HepG2 (cell line): ENCODE measurements at regions not wholly inside any gene's neighbourhood (a gene's known extent, or its start where the extent isn't known, plus 50 kb on each side); places are given as distances from the start of the nearest gene placed in this dataset.

Source experiments
- ATAC-seq: fragments of 200-7000 bp; cut with Tn5 transposase; 3 replicates; pipeline ENCODE4 v1.9.1; 2020; ENCODE audit warnings: mild to moderate bottlenecking, moderate library complexity
- BruUV-seq: library from RNA; stranded (reverse); fragments of 400-500 nt; replicated peaks from 2 replicates; lab custom pipeline; 2021; lab: Mats Ljungman, UMichigan
- CTCF ChIA-PET: fragments of 300-600 bp; formaldehyde crosslinking; extraction: SDS; loops from one replicate; lab custom pipeline; 2021; ENCODE audit warnings: low total read pairs, inconsistent platforms, low intra/inter-chr PET ratio; lab: Yijun Ruan, JAX
- POLR2A ChIA-PET: fragments of 350-600 bp; sonication (Branson Sonifier 250); formaldehyde crosslinking; loops from one replicate; lab custom pipeline; 2020; ENCODE audit warnings: antibody characterized with exemption, inconsistent platforms; lab: Yijun Ruan, JAX
- DNase-seq: peaks from one replicate; pipeline ENCODE4 v3.0.0-alpha.2; 2015; ENCODE audit warnings: low spot score
- FAIRE-seq: peaks from 3 replicates; lab custom pipeline; 2011; peaks lifted over from hg19 to GRCh38; lab: Jason Lieb, UNC
- H2AFZ ChIP-seq: one replicate; pipeline ENCODE4 v1.6.1; 2011; ENCODE audit warnings: low read length, inconsistent platforms
- H3K27ac ChIP-seq: fragments of 300-600 bp; 3 replicates; pipeline ENCODE4 v1.8.0; 2011; ENCODE audit warnings: mixed run types, mild to moderate bottlenecking, mixed read lengths, low read length, inconsistent platforms; ENCODE audit not compliant: insufficient read depth; ENCODE audit errors: extremely low read length
- H3K27me3 ChIP-seq, 2 experiments: fragments of 200-600 bp in 1 of 2; 2 replicates in 1 of 2; 3 replicates in 1 of 2; pipeline versions ENCODE4 v1.6.0 to v1.8.0; 2011; ENCODE audit warnings: low read length in 2 of 2, mild to moderate bottlenecking in 2 of 2, moderate library complexity in 2 of 2, inconsistent platforms in 1 of 2; ENCODE audit not compliant: insufficient read depth in 2 of 2, control insufficient read depth in 1 of 2
- H3K36me3 ChIP-seq, 2 experiments: fragments of 200-600 bp in 1 of 2; replicated peaks in 1 of 2; 2 replicates in 1 of 2; 3 replicates in 1 of 2; pipeline versions ENCODE4 v1.5.1 to v1.8.0; 2011; ENCODE audit warnings: low read length in 2 of 2, inconsistent platforms in 1 of 2; ENCODE audit not compliant: insufficient read depth in 2 of 2, control insufficient read depth in 1 of 2
- H3K4me1 ChIP-seq: 2 replicates; pipeline ENCODE4 v1.5.1; 2012; ENCODE audit warnings: low read length, inconsistent platforms; ENCODE audit not compliant: insufficient read depth
- H3K4me2 ChIP-seq: 2 replicates; pipeline ENCODE4 v1.6.0; 2011; ENCODE audit warnings: low read depth, low read length, inconsistent platforms
- H3K4me3 ChIP-seq, 3 experiments: fragments of 200-600 bp in 1 of 3; sonication (generic), shearing (Covaris generic) in 1 of 3; replicated peaks in 1 of 3; 2 replicates each; pipeline ENCODE4 v1.5.1; 2011 to 2016; ENCODE audit warnings: low read length in 3 of 3, inconsistent platforms in 2 of 3, low read depth in 2 of 3, mild to moderate bottlenecking in 2 of 3, control low read depth in 1 of 3, mixed read lengths in 1 of 3; ENCODE audit not compliant: insufficient read depth in 1 of 3
- H3K79me2 ChIP-seq: one replicate; pipeline ENCODE4 v1.6.1; 2011; ENCODE audit warnings: low read length, inconsistent platforms; ENCODE audit not compliant: insufficient read depth
- H3K9ac ChIP-seq: 2 replicates; pipeline ENCODE4 v1.6.0; 2011; ENCODE audit warnings: mild to moderate bottlenecking, low read depth, low read length, inconsistent platforms; ENCODE audit not compliant: insufficient read depth
- H3K9me3 ChIP-seq: 2 replicates; pipeline ENCODE4 v1.5.1; 2012; ENCODE audit warnings: mild to moderate bottlenecking, low read length
- H4K20me1 ChIP-seq: 2 replicates; pipeline ENCODE4 v1.6.0; 2011; ENCODE audit warnings: inconsistent platforms, mild to moderate bottlenecking, low read length, moderate library complexity; ENCODE audit not compliant: insufficient read depth
- ATF7 ChIP-seq, 2 experiments: fragments of 450-650 bp in 1 of 2; sonication (generic) in 1 of 2; formaldehyde crosslinking in 1 of 2; IDR thresholded peaks; 2 replicates each; pipeline versions ENCODE4 v1.4.0 to v1.6.1; 2016 to 2020; ENCODE audit warnings: antibody characterized with exemption in 1 of 2, mild to moderate bottlenecking in 1 of 2, missing genetic modification reagents in 1 of 2
- BHLHE40 ChIP-seq: IDR thresholded peaks from 2 replicates; pipeline ENCODE4 v1.6.1; 2011; ENCODE audit warnings: low read length, improper control_type of control experiment
- FOSL2 ChIP-seq: sonication (generic); formaldehyde crosslinking; IDR thresholded peaks from 2 replicates; pipeline ENCODE4 v1.4.0; 2020; ENCODE audit warnings: missing genetic modification reagents
- SRY ChIP-seq: sonication (generic); formaldehyde crosslinking; IDR thresholded peaks from 2 replicates; pipeline ENCODE4 v1.8.0; 2022; ENCODE audit warnings: mild to moderate bottlenecking, missing genetic modification reagents
- XRCC5 ChIP-seq: fragments of 200-400 bp; formaldehyde crosslinking; optimal IDR thresholded peaks from 2 replicates; pipeline ENCODE3; 2017; ENCODE audit warnings: mild to moderate bottlenecking, low read length
- ZBTB42 ChIP-seq: sonication (generic); formaldehyde crosslinking; IDR thresholded peaks from 2 replicates; pipeline ENCODE4 v1.5.0; 2020; ENCODE audit warnings: mild to moderate bottlenecking, missing genetic modification reagents
- ZFP36L1 ChIP-seq: sonication (generic); formaldehyde crosslinking; IDR thresholded peaks from 2 replicates; pipeline ENCODE4 v1.8.0; 2022; ENCODE audit warnings: mild to moderate bottlenecking, missing genetic modification reagents, moderate library complexity
- ZNF12 ChIP-seq: sonication (generic); formaldehyde crosslinking; IDR thresholded peaks from 2 replicates; pipeline ENCODE4 v1.5.0; 2020; ENCODE audit warnings: missing genetic modification reagents
- WGBS: methylation state at CpG from one replicate; pipeline ENCODE4 v1.1.6; 2017; ENCODE audit warnings: low lambda C conversion rate; 5-methylcytosine and 5-hydroxymethylcytosine counted together
- in situ Hi-C: cut with HindIII; loops from 2 replicates; pipeline ENCODE4 v1.10.0; 2017; ENCODE audit warnings: low pct_unique_long_range_greater_than_20kb; ENCODE audit not compliant: extremely low pct_ligation_motif_present
- intact Hi-C: fragments of 100-400 bp; cut with micrococcal nuclease; formaldehyde crosslinking; loops from one replicate; pipeline ENCODE4 v1.10.0; 2022; ENCODE audit not compliant: unreplicated experiment
- TF ChIP-seq, protein P1 (sequence below): sonication (generic); formaldehyde crosslinking; IDR thresholded peaks from 2 replicates; pipeline ENCODE4 v1.5.0; 2020; ENCODE audit warnings: mild to moderate bottlenecking, missing genetic modification reagents, borderline replicate concordance
- TF ChIP-seq, protein P2 (sequence below): sonication (generic); formaldehyde crosslinking; IDR thresholded peaks from 2 replicates; pipeline ENCODE4 v1.4.0; 2020; ENCODE audit warnings: mild to moderate bottlenecking, missing genetic modification reagents

DNA sequence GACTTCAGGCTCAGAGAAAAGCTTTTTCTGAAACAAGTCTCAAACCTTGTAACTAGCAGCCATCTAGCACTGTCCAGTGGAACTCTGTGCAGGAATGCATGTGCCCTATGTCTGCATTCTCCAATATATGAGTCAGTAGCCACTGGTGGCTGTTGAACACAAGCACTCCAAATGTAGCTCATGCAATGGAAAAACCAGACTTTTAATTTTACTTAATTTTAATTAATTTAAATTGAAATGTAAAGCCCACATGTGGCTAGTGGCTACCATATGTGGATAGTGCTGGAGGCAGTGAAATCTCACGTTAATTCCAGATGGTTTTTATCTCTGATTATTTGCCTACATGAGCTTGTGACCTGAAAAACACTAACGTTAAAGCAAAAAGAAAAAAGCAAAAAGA, 225.1 kb downstream of the GATA3 start:
- Histone ChIP-seq H3K79me2 (no peaks in the 10 kb centered on the region), H3K4me1 (no peaks in the 10 kb centered on the region), H2AFZ (no peak overlapping the region), H3K36me3 (no peaks in the 10 kb centered on the region), H3K4me2 (no peak overlapping the region), H3K9ac (no peak overlapping the region), H3K27me3 (peaks cover 0 to 18% of the 10 kb centered on the region in 2 experiments; a peak in 3 of 5 replicates), H4K20me1 (no peaks in the 10 kb centered on the region), H3K27ac (no peak overlapping the region), H3K9me3 (no peaks in the 10 kb centered on the region), H3K4me3 (no peak overlapping the region)
- intact Hi-C loops, result no loop called here
- FAIRE-seq (no peak), ATAC-seq (no peak), DNase-seq (peak; percentile 5)
- CTCF ChIA-PET, result no interaction called here
- in situ Hi-C loops, result no loop called here
- POLR2A ChIA-PET, result no interaction called here
- BruUV-seq, result no TSS peak
- TF ChIP-seq FOSL2 (CRISPR knock-in tag), result 0 out of 2 replicates have a peak, but pooled peaks have one; percentile 13
- peak; percentile 70 for TF ChIP-seq BHLHE40
- no peak for TF ChIP-seq ATF7 (IDR thresholded peaks at IDR 0.05)
- no peak for TF ChIP-seq ATF7 (CRISPR knock-in tag; IDR thresholded peaks at IDR 0.05)
- 0% methylated on average over 2 of the region's 2 CpGs for WGBS

DNA sequence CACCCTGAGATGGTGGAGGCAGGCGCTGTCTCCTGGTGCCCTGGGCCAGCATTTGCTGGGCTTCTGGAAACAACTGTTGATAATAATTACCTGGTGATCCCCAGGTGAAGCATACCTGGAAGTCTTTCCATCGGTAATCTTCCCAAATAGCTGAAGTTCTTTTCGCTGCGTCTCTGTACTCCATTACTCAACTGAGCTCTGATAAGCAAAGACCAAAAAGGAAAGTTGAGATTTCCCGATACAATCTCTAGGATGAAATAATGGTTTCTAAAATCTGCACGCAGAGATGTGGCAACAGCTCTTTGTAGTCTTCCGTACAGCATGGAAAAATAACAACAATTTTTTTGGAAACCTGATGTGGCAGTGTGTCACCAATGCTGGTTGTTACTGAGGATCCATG, 226.5 kb downstream of the GATA3 start:
- Histone ChIP-seq H3K36me3 (no peaks in the 10 kb centered on the region), H3K4me3 (no peak overlapping the region), H3K27ac (no peak overlapping the region), H3K79me2 (no peaks in the 10 kb centered on the region), H4K20me1 (no peaks in the 10 kb centered on the region), H3K9me3 (no peaks in the 10 kb centered on the region), H3K4me2 (no peak overlapping the region), H3K9ac (no peak overlapping the region), H3K4me1 (no peaks in the 10 kb centered on the region), H3K27me3 (peaks cover 0 to 15% of the 10 kb centered on the region in 2 experiments; a peak in 3 of 5 replicates), H2AFZ (no peak overlapping the region)
- no TSS peak for BruUV-seq
- no peak for FAIRE-seq
- no peak for ATAC-seq
- WGBS, result 41% methylated on average over 7 of the region's 7 CpGs
- DNase-seq, result no peak
- in situ Hi-C loops (no loop called here), intact Hi-C loops (no loop called here)
- ChIA-PET POLR2A (interaction anchor here (0.7 kb wide), 1 partner anchor 169 kb away, joined by 3 read pairs; no protein-coding TSS in a partner anchor), CTCF (no interaction called here)
- TF ChIP-seq ZNF12 (CRISPR knock-in tag), result no peak
- TF ChIP-seq SRY (CRISPR knock-in tag), result no peak
- TF ChIP-seq, protein P1, sequence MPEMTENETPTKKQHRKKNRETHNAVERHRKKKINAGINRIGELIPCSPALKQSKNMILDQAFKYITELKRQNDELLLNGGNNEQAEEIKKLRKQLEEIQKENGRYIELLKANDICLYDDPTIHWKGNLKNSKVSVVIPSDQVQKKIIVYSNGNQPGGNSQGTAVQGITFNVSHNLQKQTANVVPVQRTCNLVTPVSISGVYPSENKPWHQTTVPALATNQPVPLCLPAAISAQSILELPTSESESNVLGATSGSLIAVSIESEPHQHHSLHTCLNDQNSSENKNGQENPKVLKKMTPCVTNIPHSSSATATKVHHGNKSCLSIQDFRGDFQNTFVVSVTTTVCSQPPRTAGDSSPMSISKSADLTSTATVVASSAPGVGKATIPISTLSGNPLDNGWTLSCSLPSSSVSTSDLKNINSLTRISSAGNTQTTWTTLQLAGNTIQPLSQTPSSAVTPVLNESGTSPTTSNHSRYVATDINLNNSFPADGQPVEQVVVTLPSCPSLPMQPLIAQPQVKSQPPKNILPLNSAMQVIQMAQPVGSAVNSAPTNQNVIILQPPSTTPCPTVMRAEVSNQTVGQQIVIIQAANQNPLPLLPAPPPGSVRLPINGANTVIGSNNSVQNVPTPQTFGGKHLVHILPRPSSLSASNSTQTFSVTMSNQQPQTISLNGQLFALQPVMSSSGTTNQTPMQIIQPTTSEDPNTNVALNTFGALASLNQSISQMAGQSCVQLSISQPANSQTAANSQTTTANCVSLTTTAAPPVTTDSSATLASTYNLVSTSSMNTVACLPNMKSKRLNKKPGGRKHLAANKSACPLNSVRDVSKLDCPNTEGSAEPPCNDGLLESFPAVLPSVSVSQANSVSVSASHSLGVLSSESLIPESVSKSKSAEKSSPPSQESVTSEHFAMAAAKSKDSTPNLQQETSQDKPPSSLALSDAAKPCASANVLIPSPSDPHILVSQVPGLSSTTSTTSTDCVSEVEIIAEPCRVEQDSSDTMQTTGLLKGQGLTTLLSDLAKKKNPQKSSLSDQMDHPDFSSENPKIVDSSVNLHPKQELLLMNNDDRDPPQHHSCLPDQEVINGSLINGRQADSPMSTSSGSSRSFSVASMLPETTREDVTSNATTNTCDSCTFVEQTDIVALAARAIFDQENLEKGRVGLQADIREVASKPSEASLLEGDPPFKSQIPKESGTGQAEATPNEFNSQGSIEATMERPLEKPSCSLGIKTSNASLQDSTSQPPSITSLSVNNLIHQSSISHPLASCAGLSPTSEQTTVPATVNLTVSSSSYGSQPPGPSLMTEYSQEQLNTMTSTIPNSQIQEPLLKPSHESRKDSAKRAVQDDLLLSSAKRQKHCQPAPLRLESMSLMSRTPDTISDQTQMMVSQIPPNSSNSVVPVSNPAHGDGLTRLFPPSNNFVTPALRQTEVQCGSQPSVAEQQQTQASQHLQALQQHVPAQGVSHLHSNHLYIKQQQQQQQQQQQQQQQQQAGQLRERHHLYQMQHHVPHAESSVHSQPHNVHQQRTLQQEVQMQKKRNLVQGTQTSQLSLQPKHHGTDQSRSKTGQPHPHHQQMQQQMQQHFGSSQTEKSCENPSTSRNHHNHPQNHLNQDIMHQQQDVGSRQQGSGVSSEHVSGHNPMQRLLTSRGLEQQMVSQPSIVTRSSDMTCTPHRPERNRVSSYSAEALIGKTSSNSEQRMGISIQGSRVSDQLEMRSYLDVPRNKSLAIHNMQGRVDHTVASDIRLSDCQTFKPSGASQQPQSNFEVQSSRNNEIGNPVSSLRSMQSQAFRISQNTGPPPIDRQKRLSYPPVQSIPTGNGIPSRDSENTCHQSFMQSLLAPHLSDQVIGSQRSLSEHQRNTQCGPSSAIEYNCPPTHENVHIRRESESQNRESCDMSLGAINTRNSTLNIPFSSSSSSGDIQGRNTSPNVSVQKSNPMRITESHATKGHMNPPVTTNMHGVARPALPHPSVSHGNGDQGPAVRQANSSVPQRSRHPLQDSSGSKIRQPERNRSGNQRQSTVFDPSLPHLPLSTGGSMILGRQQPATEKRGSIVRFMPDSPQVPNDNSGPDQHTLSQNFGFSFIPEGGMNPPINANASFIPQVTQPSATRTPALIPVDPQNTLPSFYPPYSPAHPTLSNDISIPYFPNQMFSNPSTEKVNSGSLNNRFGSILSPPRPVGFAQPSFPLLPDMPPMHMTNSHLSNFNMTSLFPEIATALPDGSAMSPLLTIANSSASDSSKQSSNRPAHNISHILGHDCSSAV (CRISPR knock-in tag), result no peak
- TF ChIP-seq, protein P2, sequence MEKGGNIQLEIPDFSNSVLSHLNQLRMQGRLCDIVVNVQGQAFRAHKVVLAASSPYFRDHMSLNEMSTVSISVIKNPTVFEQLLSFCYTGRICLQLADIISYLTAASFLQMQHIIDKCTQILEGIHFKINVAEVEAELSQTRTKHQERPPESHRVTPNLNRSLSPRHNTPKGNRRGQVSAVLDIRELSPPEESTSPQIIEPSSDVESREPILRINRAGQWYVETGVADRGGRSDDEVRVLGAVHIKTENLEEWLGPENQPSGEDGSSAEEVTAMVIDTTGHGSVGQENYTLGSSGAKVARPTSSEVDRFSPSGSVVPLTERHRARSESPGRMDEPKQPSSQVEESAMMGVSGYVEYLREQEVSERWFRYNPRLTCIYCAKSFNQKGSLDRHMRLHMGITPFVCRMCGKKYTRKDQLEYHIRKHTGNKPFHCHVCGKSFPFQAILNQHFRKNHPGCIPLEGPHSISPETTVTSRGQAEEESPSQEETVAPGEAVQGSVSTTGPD (CRISPR knock-in tag), result no peak
- TF ChIP-seq ZFP36L1 (CRISPR knock-in tag), result no peak
- no peak for TF ChIP-seq ZBTB42 (CRISPR knock-in tag)
- no peak for TF ChIP-seq XRCC5
